MV-4-11 (cell line): ENCODE measurements at regions not wholly inside any gene's neighbourhood (a gene's known extent, or its start where the extent isn't known, plus 50 kb on each side); places are given as distances from the start of the nearest gene placed in this dataset.

Experiments
- DNase-seq: peaks from one replicate; lab custom pipeline; 2025; lab: John Stamatoyannopoulos, UW

DNA sequence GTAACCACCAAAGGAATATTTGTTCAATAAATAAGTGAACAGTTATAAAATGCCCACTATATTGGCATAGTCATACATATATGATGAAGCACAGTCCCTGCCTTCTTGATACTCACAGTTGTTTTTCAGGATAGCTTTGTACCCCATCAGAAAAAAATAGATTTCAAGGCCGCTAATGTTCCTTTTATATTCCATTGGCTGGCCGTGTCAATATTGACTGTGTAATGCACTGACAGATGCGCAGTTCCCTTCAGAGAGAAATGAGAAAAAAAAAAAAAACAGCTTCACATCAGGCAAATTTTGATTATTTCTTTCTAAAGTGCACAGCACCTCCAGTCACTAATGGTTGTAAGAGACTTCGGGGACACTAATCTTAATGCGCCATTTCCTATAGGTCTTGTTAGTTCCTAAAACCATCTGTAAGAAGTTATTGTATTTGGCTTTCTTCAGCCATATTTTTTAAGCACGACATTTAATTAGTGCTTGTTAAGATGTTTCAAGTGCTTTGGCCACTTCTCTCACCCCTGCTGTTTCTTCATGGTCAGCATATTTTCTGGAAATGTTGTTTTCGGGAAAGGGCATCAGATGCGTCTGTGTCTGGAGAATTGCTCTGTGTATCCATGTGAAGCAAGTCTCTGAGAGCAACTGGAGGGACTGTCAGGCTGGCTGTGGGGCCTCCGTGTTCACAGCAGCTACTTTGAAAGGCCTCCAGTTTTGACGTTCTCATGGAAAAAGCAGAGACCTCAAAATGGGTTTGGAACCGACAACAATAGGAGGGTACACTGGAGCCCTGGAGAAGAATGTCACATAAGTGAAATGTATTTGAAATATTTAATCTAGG, 378.3 kb downstream of the MTX2 start:
- no peak for DNase-seq

DNA sequence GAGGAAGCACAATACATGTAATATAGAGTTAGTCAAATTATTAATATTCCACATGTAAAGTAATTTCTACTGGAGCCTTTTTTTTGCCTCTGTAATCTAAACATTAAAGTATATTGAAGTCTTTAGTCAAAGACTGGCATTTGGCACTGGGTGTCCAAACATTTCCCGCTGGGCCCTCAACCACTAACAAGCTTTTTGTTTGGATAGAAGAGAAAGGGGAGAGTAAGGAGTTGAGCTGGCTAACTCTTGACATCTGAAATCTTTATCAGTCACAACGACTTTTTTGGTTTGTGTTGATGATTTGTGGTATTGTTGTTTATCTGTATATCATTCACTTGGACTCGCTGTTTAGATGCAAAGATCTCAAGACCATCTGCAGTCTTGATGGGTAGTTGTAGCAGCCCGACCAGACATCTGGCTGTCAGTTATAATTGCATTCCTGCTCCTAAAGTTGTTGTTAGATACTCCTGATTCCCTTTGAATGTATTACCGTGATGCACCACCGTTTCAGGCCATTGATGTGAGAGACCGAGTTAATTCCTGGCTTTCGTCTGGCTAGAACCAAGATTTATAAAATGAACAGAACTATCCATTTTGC, 379.6 kb downstream of the MTX2 start:
- no peak for DNase-seq

DNA sequence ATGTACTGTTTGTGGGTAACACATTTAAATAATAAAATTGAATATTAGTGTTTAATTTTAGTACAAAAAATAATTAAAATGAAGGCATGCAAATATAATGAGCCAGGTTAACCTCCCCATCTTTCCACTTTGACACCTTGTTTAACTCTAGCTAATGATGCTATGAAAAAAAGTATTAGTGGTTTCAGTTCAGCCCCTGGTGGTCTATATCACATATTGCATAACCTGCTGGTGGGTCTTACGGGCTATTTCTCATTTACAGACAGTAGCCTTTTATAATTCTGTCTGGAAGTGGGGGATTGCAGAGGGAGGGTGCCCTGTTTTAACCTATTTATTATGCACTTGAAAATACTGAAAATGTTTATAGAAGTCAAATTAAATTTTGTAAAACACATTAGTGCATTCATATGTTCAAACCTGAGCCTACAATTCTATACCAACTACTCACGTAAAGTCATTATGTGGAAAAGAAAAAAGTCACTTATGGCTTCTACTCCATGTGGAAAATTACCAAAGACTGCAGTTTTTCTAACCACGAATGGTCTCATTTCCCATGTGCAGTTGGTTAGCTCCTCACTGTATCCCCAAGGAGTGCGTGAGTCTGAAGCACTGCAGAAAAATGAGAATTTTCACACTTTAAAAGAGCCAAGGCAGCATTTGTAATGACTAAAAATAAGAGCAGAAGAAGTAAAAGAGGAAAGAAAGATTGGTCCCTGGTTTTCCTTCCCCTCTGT, 381.0 kb downstream of the MTX2 start:
- no peak for DNase-seq

DNA sequence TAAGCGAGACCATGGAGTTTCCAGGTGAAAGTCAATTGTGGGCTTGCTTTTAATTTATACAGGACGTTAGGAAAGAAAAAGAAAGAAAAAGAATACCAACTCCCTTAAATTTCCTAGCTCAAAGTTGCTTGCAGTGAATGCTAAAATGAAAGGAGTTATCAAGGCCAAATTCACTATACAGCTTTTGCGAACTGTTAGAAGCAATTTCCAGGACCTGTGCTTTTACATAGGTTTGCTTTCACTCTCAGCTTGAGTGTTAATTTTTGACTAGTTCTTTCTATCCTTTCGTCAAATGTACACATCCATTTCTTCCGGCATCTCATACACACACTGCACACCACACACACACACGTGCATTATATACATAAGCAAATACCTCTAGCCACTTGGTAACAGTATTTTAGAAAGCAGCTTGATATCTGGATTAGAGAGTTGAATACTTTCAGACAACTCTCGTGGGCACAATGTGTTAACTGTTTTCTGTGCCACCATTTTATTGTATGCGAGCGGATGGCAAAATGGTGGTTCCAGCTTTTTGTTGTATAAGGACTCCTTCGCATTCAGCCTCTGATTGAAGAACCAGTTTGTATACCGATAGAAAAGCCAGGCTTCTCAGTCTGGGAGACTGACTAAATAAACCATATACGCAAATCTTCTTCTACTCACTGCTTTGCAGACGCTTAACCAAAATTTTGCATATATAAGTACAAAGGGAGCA, 381.8 kb downstream of the MTX2 start:
- DNase-seq, result no peak

DNA sequence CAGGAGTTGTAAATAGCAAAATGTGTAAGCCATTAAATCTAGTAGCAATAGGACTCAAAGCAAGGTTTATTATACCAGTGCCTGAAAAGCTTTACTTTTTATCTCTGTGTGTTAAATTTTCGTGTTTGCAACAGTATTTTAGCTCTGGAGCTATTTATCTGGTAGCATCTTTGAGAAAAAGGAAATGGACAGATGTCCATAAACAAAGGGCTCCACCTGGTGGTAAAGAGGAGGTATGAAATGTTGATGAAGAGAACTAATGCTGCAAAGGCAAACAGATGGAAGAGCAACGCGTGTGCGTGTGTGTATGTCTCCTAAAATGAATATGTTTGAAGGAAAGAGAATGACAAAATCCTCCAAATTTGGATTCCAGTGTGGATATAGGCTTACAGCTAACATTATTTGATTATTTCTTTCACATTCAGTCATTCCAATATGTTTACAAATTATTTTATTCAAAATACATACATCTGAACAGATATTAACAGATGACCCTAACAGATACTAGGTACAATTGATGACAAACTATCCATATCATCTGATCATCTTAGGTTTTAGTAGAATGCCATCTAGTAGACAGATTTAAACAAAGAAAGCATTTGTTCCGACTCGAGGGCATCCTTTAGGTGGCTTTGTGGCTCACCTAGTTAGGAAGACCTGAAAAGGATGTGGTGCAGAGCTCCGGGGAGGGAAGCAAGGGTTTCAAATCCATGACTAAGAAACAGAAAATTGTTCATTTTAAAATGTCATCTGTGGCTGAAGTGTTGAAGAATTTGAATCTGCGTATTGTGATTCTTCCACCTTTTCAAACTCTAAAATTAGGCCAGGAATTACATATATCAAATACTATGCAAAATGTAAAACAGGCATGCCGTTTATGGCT, 383.3 kb downstream of the MTX2 start:
- peak; percentile 53 for DNase-seq

DNA sequence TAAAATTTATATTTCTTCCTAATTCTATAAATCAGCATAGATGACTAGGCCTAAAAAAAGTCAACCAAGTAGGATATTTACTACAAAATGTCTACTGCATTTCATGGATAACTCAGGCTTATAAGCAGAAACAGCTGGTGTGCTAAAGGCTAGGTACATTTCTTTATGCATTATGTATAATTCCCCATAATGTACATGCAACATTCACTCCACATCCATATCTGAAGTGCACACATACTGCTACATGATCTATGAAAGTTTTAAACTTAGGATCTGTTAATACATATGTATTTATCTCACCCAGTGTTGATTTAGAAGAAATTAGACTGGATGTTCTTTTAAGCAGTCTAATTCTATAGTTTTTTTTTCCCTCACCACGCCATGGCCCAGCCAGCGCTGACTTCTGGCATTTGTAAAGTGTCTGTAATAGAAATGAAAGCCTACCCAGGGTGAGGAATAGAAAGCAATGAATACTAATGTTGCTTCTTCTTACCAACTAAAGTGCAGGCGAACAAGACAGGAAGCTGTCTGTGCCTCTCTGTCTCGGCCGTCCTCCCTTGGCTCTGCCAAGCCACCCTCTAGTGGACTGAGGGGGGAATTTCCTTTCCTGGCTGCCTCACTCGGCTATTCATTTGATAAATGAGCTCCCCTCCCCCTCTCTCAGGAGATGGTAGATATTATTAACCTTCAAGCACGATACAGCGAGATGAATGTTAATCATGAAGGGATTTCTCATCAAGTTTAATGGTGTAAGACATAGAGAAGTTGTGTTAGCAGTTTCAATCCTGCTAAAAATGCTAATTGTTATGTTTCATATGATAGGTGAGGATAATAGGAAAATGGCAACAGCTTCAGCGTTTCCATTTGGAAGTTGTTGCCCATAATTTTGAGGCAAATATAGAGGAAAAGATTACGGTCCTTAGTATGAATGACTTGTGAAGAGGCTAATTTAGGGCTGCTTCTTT, 384.5 kb downstream of the MTX2 start:
- peak; percentile 66 for DNase-seq

DNA sequence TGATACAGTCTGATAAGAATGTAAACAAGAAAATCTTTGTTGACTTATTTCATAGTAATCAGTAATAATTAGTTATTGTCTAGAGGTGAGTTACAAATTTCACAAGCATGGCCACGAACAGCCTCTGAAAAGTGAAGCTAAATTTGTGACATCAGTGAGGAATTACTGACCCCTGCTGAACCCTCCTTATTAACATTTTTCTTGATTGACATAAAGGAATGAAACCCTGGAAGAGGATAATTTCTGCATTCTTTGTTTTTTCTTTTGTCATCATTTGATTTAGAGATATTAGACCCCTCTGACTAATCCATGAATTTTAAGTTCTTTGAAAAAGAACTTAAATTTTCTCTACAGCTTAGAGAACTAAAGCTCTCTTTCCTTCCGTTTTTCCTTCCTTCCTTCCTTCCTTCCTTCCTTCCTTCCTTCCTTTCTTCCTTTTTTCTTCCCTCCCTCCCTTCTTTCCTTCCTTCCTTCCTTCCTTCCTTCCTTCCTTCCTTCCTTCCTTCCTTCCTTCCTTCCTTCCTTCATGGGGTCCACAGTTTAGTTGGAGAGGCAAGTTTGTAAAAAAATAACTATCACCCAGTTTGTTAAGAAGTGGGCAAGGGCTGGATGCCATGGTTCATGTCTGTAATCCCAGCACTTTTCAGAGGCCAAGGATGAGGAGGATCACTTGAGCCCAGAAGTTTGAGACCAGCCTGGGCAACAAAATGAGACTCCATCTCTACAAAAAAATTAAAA, 387.0 kb downstream of the MTX2 start:
- no peak for DNase-seq

DNA sequence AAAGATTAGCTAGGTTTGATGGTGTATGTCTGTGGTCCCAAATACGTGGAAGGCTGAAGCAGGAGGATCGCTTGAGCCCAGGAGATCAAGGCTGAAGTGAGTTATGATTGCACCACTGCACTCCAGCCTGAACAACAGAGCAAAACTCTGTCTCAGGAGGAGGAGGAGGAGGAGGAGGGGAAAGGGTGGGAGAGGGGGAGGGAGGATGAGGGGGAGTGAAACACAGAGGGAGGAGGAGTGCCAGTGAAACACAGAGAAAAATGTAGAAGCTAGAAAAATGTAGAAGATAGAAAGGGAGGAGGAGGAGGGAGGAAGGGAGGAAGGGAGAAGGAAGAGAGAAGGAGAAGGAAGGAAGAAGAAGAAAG, 387.5 kb downstream of the MTX2 start:
- no peak for DNase-seq

DNA sequence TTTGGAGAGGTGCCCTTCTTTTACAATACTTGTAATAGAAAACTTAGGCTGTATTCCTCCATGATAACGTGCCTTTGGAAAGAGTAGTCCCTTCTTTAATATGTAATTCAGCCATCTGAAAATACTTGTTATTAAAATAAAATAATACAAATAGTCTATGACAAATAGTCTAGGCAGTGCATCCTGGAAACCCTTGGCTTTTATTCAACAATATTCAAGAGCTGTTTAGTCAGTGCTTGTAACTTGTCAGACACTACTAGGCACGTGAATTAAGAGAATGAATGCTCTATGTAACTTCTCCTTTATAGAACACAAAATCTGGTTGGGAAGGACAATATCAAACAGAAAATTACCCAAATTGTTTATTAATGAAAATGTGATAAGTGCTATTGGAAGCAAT, 388.2 kb downstream of the MTX2 start:
- DNase-seq, result no peak

DNA sequence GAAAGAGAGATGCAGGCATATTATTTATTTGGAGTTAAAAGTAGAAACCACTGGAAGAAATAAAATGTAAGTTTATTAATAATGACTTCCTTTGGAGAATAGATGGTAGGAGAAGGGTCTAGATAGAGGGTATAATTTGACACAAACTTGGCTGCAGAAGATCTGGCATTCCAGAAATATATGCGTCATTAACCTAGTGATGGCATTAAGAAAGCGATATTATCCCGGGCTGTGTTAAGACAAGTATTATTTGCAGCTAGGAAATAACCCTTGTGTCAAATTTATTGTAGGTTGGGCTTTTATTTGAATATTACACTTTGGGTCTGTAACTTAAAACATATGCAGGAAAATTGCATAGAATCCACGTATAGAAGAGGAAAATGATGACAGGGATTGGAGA, 389.5 kb downstream of the MTX2 start:
- no peak for DNase-seq

DNA sequence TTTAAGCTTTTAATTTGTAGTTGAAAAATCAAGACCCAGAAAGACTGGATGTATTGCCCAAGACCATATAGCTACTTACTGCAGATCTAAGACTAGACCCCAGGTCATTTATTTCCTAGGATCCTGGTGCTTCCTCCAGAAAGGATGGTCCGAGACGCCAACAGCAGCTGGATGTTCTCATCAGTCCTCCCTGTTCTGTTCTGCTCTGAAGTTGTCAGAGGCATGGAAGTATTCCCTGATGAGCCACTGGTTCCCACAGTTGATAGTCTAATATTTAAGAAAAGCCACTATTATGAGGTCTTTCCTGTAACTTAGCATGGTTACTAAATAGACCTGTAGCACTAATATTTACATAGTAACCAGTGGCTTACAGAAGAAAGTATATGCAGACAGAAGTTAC, 393.5 kb downstream of the MTX2 start:
- no peak for DNase-seq

DNA sequence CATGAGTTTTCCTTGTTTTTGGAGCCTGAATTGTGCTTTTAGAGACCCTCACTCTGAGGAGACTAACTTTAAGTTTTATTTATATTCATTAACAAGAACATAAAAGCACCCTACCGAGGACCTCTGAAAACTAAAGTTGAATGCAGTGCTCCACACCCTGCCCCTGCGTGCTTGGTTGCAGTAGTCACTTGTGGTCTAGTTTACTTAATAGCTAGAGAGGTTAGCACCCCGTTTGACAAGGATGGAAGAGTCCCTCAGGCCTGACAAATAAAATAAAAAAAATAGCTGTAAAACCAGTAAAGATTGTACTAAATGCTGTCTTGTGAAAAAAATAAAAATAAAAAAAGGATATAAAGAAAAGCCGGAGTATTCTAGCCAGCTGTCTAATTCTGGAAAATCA, 395.2 kb downstream of the MTX2 start:
- no peak for DNase-seq

DNA sequence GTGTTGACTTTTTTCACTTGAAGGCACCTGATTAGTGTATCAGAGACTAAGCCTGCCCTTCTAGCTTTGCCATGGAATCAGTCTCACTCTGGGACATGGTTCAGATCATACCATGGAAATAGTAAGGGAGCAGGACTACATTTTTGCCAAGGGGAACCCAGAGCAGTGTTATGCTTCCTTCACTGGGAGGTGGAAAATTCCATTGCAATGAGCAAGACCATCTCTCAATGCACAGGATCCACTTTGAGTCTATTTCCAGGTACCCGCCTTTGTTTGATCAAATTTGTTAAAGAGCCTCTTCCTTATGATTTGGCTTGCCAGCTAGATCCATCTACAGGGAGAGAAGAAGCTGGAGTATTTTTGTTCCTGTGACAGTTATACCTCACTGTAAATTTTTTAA, 395.8 kb downstream of the MTX2 start:
- no peak for DNase-seq

DNA sequence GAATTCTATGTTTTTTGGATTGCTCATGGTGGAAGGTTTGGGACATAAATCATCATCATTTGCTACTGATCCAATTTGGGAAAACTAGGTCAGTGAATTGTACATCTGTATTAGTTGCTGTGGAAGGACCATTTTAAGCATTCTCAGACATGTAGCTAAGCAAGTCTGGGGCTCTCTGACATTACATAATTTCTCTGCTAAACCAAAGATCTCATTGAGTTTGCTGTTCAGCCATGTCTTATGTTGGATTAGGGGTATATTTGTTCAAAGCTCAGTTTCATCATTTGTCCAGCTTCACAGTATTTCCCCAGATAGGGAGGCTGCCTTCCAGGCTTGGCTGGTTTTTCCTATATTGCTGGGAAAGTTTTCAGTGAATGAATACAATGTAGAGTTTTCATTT, 399.7 kb downstream of the MTX2 start:
- no peak for DNase-seq

DNA sequence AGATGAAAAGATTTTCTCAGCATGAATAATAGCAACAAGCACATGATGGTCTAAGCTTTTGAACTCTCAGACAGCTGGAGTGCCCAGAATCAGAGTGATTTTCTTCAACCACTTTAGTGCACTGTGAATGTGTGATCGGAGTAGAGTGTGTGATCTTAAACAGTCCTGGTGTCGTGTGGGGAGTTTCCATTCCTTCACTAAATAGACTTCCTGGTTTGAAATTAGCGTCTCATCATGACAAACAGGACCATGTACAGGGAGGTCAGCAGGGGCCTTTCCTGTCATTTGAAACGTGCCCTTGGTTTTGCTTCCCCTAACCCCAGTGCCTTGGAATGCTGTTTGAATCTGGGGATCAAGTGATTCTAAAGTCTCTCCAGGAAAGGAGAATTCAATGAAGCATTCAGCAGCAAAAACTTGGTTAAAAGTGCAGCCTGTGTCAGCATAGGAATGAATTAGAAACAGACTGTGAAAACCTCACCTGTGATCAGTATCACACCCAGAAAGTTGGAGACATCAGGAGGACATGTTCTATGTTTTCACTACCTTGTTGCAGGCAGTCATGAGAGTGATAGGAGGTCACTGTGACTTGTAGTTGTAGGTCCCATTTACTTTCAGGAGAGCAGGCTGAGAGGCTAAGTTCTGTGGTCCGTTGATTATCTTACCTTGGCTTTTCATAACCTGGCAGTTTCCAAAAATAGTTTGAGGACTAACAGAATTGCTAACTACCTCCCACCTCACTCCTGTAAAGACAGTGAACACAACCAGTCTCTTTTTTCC, 400.3 kb downstream of the MTX2 start:
- DNase-seq, result no peak

DNA sequence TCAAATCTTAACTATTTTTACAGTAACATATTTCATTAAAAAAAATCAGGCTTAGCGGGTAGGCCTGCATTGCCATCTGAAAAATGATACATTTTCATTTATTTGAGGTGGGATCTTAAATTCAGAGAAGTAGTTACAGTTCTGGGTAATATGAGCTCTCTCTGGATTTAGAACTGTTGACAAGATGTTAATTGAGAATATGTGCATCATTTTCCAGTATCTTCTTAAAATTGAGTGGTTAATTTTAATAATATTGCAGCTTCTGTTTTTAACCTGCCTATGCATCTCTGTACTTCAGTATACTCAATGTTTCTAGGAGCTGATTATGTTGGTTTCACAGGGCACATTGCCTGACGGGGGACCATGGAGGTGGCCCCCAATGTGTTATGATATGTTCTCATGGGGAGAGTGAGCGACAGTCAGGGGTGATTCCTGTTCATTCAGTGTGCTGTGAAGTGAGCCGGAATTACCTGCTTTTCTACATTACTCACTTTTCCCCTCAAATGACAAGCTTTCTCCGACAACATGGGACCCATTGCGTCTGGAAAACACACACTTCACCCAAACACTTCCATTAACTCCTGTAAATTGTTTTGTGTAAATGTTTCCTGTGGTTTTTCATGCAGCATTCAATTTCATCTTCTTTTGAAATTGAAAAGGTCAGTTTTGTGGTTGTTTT, 406.2 kb downstream of the MTX2 start:
- no peak for DNase-seq

DNA sequence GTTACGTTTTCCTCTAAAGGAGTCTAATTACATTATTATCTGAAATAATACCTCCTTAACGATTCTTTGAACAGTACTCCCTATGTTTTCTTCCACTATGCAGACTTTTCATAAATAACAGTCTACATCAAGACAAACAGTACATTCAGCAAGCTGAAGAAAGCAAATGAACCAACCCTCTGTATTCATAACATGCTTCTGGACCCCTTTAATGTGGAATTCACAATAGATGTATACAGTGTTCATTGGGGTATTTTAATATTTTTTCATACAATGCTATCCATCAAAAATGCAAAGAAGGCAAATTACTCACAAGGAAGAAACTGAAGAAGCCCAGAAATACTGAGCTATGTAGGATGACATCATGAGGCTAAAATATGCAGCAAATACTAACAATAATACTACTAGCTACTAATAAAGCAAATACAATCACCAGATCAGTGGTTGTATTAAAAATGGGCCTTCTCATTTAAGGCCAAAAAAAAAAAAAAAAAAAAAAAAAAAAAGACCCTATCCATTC, 408.6 kb downstream of the MTX2 start:
- DNase-seq, result no peak

DNA sequence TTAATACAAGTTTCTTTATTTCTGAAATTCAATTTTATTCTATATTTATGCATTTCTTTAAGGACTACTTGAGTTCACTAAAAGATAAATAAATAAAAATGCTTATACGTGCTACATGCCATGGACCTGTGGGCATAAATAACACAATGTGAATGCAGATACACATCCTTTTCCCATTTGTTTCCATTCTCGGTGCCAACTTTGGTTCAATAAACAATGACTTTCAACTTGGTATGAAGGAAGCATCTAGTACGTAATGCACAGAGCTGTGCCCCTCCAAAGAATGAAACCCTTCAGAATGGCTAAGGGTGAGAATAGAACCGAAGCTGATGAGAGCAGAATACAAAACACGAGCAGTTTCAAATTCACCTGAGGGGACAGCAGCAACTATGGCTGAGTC, 409.3 kb downstream of the MTX2 start:
- DNase-seq, result no peak
